KMS-11 (cell line): ENCODE measurements at regions not wholly inside any gene's neighbourhood (a gene's known extent, or its start where the extent isn't known, plus 50 kb on each side); places are given as distances from the start of the nearest gene placed in this dataset.

ENCODE experiments used
- H2AFZ ChIP-seq: fragments of 200-600 bp; sonication (generic); 2 replicates; pipeline ENCODE4 v1.6.1; 2016; ENCODE audit warnings: antibody characterized with exemption, mixed run types, low read depth
- H3K27ac ChIP-seq: fragments of 200-600 bp; sonication (generic); 2 replicates; pipeline ENCODE4 v1.6.1; 2016; ENCODE audit warnings: mild to moderate bottlenecking, mixed run types
- H3K27me3 ChIP-seq: fragments of 200-600 bp; sonication (generic); 2 replicates; pipeline ENCODE4 v1.6.1; 2017; ENCODE audit warnings: mild to moderate bottlenecking, low read depth, mixed run types, moderate library complexity; ENCODE audit not compliant: insufficient read depth
- H3K36me3 ChIP-seq: fragments of 200-600 bp; sonication (generic); 2 replicates; pipeline ENCODE4 v1.6.1; 2017; ENCODE audit warnings: mild to moderate bottlenecking, mixed run types; ENCODE audit not compliant: insufficient read depth
- H3K4me1 ChIP-seq: fragments of 200-600 bp; sonication (generic); 2 replicates; pipeline ENCODE4 v1.6.1; 2016; ENCODE audit warnings: mild to moderate bottlenecking, low read depth, mixed run types; ENCODE audit not compliant: poor library complexity, severe bottlenecking
- H3K4me2 ChIP-seq: fragments of 200-600 bp; sonication (generic); 2 replicates; pipeline ENCODE4 v1.7.0; 2016; ENCODE audit warnings: mild to moderate bottlenecking, mixed run types
- H3K4me3 ChIP-seq: fragments of 200-600 bp; sonication (generic); IDR thresholded peaks from 2 replicates; pipeline ENCODE4 v1.6.1; 2017; ENCODE audit warnings: low read depth, low read length, mixed read lengths; ENCODE audit not compliant: insufficient read depth
- H3K79me2 ChIP-seq: fragments of 200-600 bp; sonication (generic); 2 replicates; pipeline ENCODE4 v1.6.1; 2016; ENCODE audit warnings: low read depth, mixed run types; ENCODE audit not compliant: insufficient read depth
- H3K9ac ChIP-seq: fragments of 200-600 bp; sonication (generic); 2 replicates; pipeline ENCODE4 v1.6.1; 2016; ENCODE audit warnings: mild to moderate bottlenecking, mixed run types
- H4K20me1 ChIP-seq: fragments of 200-600 bp; sonication (generic); 2 replicates; pipeline ENCODE4 v1.6.1; 2016; ENCODE audit warnings: mild to moderate bottlenecking, mixed run types; ENCODE audit not compliant: insufficient read depth
- CTCF ChIP-seq: fragments of 200-600 bp; sonication (generic); conservative IDR thresholded peaks from 2 replicates; pipeline ENCODE4 v1.6.1; 2017; ENCODE audit warnings: low read depth, mild to moderate bottlenecking, antibody characterized with exemption, low read length, moderate library complexity, mixed read lengths

GRCh38 chr15:23497710-23498111 lies 50.7 kb upstream of the GOLGA6L2 start:
- no peak overlapping the region for H2AFZ ChIP-seq
- no peaks in the 10 kb centered on the region for H3K27me3 ChIP-seq
- no peak overlapping the region for H3K4me3 ChIP-seq
- H3K4me2 ChIP-seq, result no peak overlapping the region
- peak; percentile 49; the same call in 1 of the 2 replicates for TF ChIP-seq CTCF
- no peaks in the 10 kb centered on the region for H3K36me3 ChIP-seq
- H3K79me2 ChIP-seq, result no peaks in the 10 kb centered on the region
- H3K9ac ChIP-seq, result no peak overlapping the region
- no peak overlapping the region for H3K27ac ChIP-seq
- H3K4me1 ChIP-seq, result no peaks in the 10 kb centered on the region
- H4K20me1 ChIP-seq, result no peaks in the 10 kb centered on the region
